Neural progenitor cell (in vitro differentiated cells): ENCODE measurements at regions not wholly inside any gene's neighbourhood (a gene's known extent, or its start where the extent isn't known, plus 50 kb on each side); places are given as distances from the start of the nearest gene placed in this dataset.

Experiments used
- DNase-seq: peaks from one replicate; pipeline ENCODE4 v3.0.0-alpha.2; 2016; ENCODE audit warnings: low spot score
- H2AFZ ChIP-seq: fragments of 200-600 bp; sonication (generic); replicated peaks from 2 replicates; pipeline ENCODE4 v1.6.1; 2016; ENCODE audit warnings: antibody characterized with exemption
- H3F3A ChIP-seq: fragments of 200-600 bp; sonication (generic); 2 replicates; pipeline ENCODE4 v1.6.1; 2016; ENCODE audit warnings: antibody characterized with exemption, low read depth
- H3K27ac ChIP-seq: fragments of 200-600 bp; sonication (generic); 2 replicates; pipeline ENCODE4 v1.5.1; 2016; ENCODE audit warnings: mild to moderate bottlenecking
- H3K27me3 ChIP-seq: fragments of 200-600 bp; sonication (generic); 2 replicates; pipeline ENCODE4 v1.6.1; 2016; ENCODE audit warnings: mild to moderate bottlenecking, moderate library complexity
- H3K36me3 ChIP-seq: fragments of 200-600 bp; sonication (generic); 2 replicates; pipeline ENCODE4 v1.5.1; 2016
- H3K4me1 ChIP-seq: fragments of 200-600 bp; sonication (generic); 2 replicates; pipeline ENCODE4 v1.6.1; 2016; ENCODE audit warnings: mixed run types
- H3K4me2 ChIP-seq: fragments of 200-600 bp; sonication (generic); 2 replicates; pipeline ENCODE4 v1.6.1; 2016
- H3K4me3 ChIP-seq: fragments of 200-600 bp; sonication (generic); 2 replicates; pipeline ENCODE4 v1.5.1; 2016
- H3K79me2 ChIP-seq: fragments of 200-600 bp; sonication (generic); 2 replicates; pipeline ENCODE4 v1.6.1; 2016; ENCODE audit warnings: low read depth
- H3K9ac ChIP-seq: fragments of 200-600 bp; sonication (generic); 2 replicates; pipeline ENCODE4 v1.6.1; 2016
- H3K9me3 ChIP-seq: fragments of 200-600 bp; sonication (generic); 2 replicates; pipeline ENCODE4 v1.5.1; 2016; ENCODE audit warnings: low read depth
- H4K20me1 ChIP-seq: fragments of 200-600 bp; sonication (generic); 2 replicates; pipeline ENCODE4 v1.6.1; 2016; ENCODE audit warnings: low read depth
- H3K27ac Mint-ChIP-seq: 3 replicates; pipeline ENCODE4 v1.8.0; 2021; ENCODE audit warnings: mixed read lengths
- H3K27me3 Mint-ChIP-seq: 2 replicates; pipeline ENCODE4 v1.8.0; 2022; ENCODE audit warnings: low read depth, mild to moderate bottlenecking, inconsistent platforms, moderate library complexity, mixed read lengths; ENCODE audit not compliant: insufficient read depth
- H3K36me3 Mint-ChIP-seq: 3 replicates; pipeline ENCODE4 v1.8.0; 2021; ENCODE audit warnings: mixed read lengths
- H3K4me1 Mint-ChIP-seq: 3 replicates; pipeline ENCODE4 v1.8.0; 2021; ENCODE audit warnings: mixed read lengths
- H3K4me3 Mint-ChIP-seq: 3 replicates; pipeline ENCODE4 v1.8.0; 2021; ENCODE audit warnings: mild to moderate bottlenecking, moderate library complexity, mixed read lengths
- H3K9me3 Mint-ChIP-seq: 3 replicates; pipeline ENCODE4 v1.8.0; 2020; ENCODE audit warnings: mixed read lengths
- EZH2 ChIP-seq: fragments of 200-600 bp; sonication (generic); IDR thresholded peaks from 2 replicates; pipeline ENCODE4 v1.6.1; 2017; ENCODE audit warnings: antibody characterized with exemption, mild to moderate bottlenecking, moderate library complexity
- EZH2phosphoT487 ChIP-seq: fragments of 200-600 bp; sonication (generic); IDR thresholded peaks from 2 replicates; pipeline ENCODE4 v1.6.1; 2017; ENCODE audit warnings: antibody characterized with exemption
- TF ChIP-seq, protein P1 (sequence below): fragments of 200-600 bp; sonication (generic); IDR thresholded peaks from 2 replicates; pipeline ENCODE4 v1.5.1; 2017; ENCODE audit warnings: antibody characterized with exemption, mild to moderate bottlenecking

DNA sequence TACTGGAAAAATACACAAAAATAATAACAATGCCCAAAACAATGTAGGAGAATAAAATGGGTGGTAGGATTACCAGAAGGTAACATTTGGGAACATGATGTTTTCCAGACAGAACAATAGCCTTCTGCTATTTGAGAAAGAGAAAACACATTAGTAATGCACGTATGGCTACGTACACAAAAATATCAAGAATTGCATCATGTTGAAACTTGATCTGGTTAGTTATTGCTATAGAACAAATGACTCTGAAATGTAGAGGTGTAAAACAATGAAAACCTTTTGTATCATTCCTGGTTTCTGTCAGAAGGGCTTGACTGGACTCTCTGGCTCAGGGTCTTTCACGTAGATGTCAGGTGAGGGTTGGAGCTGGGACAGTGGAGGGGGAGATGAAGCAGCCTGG, 1040.0 kb downstream of the FAT4 start:
- no peak overlapping the region for H3K27ac ChIP-seq
- no peak overlapping the region for H3K4me2 ChIP-seq
- H3K36me3 ChIP-seq, result no peaks in the 10 kb centered on the region
- H3K9ac ChIP-seq, result no peak overlapping the region
- peak overlapping the region; percentile 75 for H2AFZ ChIP-seq
- H3K4me3 ChIP-seq, result no peak overlapping the region
- no peak for TF ChIP-seq EZH2
- TF ChIP-seq EZH2phosphoT487, result no peak
- TF ChIP-seq, protein P1, sequence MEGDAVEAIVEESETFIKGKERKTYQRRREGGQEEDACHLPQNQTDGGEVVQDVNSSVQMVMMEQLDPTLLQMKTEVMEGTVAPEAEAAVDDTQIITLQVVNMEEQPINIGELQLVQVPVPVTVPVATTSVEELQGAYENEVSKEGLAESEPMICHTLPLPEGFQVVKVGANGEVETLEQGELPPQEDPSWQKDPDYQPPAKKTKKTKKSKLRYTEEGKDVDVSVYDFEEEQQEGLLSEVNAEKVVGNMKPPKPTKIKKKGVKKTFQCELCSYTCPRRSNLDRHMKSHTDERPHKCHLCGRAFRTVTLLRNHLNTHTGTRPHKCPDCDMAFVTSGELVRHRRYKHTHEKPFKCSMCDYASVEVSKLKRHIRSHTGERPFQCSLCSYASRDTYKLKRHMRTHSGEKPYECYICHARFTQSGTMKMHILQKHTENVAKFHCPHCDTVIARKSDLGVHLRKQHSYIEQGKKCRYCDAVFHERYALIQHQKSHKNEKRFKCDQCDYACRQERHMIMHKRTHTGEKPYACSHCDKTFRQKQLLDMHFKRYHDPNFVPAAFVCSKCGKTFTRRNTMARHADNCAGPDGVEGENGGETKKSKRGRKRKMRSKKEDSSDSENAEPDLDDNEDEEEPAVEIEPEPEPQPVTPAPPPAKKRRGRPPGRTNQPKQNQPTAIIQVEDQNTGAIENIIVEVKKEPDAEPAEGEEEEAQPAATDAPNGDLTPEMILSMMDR, result no peak
- no peaks in the 10 kb centered on the region for H3K4me1 ChIP-seq
- no peak overlapping the region for H3K4me3 Mint-ChIP-seq
- no peaks in the 10 kb centered on the region for H3K9me3 Mint-ChIP-seq
- H3K27me3 Mint-ChIP-seq, result no peaks in the 10 kb centered on the region
- no peaks in the 10 kb centered on the region for H3F3A ChIP-seq
- DNase-seq, result no peak
- no peaks in the 10 kb centered on the region for H3K36me3 Mint-ChIP-seq
- H3K9me3 ChIP-seq, result no peaks in the 10 kb centered on the region
- H3K27me3 ChIP-seq, result no peaks in the 10 kb centered on the region
- H4K20me1 ChIP-seq, result no peaks in the 10 kb centered on the region
- H3K79me2 ChIP-seq, result no peaks in the 10 kb centered on the region
- no peak overlapping the region for H3K27ac Mint-ChIP-seq
- no peaks in the 10 kb centered on the region for H3K4me1 Mint-ChIP-seq

DNA sequence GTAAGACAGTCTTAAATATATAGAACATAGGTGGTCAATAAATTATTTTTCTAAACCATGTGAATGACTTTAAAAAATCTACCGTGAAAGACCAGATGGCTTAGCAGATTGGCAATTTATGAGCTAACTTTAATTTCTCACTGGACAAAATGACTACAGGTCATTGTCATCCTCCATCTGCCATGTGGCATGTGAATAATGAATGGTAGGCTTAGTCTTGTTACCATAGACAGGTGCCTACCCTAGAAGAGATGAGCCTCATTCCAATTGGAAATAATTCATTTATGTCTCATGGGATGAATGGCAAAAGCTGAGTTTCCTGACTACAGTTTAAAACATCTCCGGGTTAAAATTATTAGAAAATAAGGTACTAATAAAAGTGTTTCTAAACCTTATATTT, 1043.3 kb downstream of the FAT4 start:
- Histone ChIP-seq H3K9ac (no peak overlapping the region), H3F3A (no peaks in the 10 kb centered on the region)
- no peak overlapping the region for H3K4me3 Mint-ChIP-seq

DNA sequence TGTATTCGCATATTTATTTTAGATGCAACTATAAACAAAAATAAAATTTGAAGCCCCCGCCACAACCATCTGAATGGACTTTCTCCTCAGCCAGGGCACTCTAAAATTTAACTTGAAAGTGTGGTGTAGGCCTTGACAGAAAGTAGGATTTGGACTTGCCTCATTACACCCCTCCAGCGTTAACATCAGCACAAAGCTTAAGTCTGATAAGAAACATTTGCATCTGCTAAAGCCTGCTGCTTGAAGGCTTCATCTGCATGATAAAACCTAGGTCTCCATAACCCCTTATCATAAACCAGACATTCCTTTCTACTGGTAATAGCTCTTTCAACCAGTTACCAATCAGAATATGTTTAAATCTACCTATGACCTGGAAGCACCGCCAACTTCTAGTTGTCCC, 1046.5 kb downstream of the FAT4 start:
- Histone ChIP-seq H3K9ac (no peak overlapping the region), H3F3A (no peaks in the 10 kb centered on the region), H3K9me3 (no peaks in the 10 kb centered on the region), H3K4me2 (no peak overlapping the region), H3K36me3 (no peaks in the 10 kb centered on the region), H3K4me1 (no peaks in the 10 kb centered on the region), H3K4me3 (no peak overlapping the region), H4K20me1 (no peaks in the 10 kb centered on the region), H3K27me3 (no peaks in the 10 kb centered on the region), H3K79me2 (no peaks in the 10 kb centered on the region), H2AFZ (no peak overlapping the region), H3K27ac (no peak overlapping the region)
- H3K4me1 Mint-ChIP-seq, result no peaks in the 10 kb centered on the region
- no peaks in the 10 kb centered on the region for H3K36me3 Mint-ChIP-seq
- no peaks in the 10 kb centered on the region for H3K27me3 Mint-ChIP-seq
- TF ChIP-seq EZH2phosphoT487 (no peak), EZH2 (no peak)
- TF ChIP-seq, protein P1, result no peak
- no peak overlapping the region for H3K27ac Mint-ChIP-seq
- H3K9me3 Mint-ChIP-seq, result no peaks in the 10 kb centered on the region
- H3K4me3 Mint-ChIP-seq, result no peak overlapping the region
- no peak for DNase-seq

More for the DNA sequence above, 1043.3 kb downstream of the FAT4 start:
- Mint-ChIP-seq H3K9me3 (no peaks in the 10 kb centered on the region), H3K36me3 (no peaks in the 10 kb centered on the region), H3K27ac (no peak overlapping the region), H3K4me1 (no peaks in the 10 kb centered on the region), H3K27me3 (no peaks in the 10 kb centered on the region)
- Histone ChIP-seq H3K36me3 (no peaks in the 10 kb centered on the region), H3K27me3 (no peaks in the 10 kb centered on the region), H4K20me1 (no peaks in the 10 kb centered on the region), H3K4me2 (no peak overlapping the region), H3K27ac (no peak overlapping the region), H3K4me3 (no peak overlapping the region), H2AFZ (no peak overlapping the region), H3K9me3 (no peaks in the 10 kb centered on the region), H3K79me2 (no peaks in the 10 kb centered on the region), H3K4me1 (no peaks in the 10 kb centered on the region)
- DNase-seq, result no peak
- TF ChIP-seq, protein P1, result no peak
- TF ChIP-seq EZH2, result no peak
- TF ChIP-seq EZH2phosphoT487, result no peak
